ENCODE measurements at regions not wholly inside any gene's neighbourhood (a gene's known extent, or its start where the extent isn't known, plus 50 kb on each side); places are given as distances from the start of the nearest gene placed in this dataset.

- FAIRE-seq, result no peak
- in situ Hi-C loops (cut with HindIII; ENCODE audit: extremely low pct_ligation_motif_present, low pct_unique_long_range_greater_than_20kb), result no loop called here
- intact Hi-C loops (cut with micrococcal nuclease; ENCODE audit: unreplicated experiment), result no loop called here
These were observed 497.0 kb upstream of the USP24 start for GRCh38 chr1:55712148-55712547.

More at GRCh38 chr1:55712148-55712547, 497.0 kb upstream of the USP24 start:
- no peak for TF ChIP-seq ZSCAN31 (CRISPR knock-in tag; IDR thresholded peaks at IDR 0.05; ENCODE audit: low read depth)
- no peak for TF ChIP-seq ZNF224 (CRISPR knock-in tag; IDR thresholded peaks at IDR 0.05)
- TF ChIP-seq RELA (CRISPR knock-in tag; IDR thresholded peaks at IDR 0.05), result no peak
- no peak for TF ChIP-seq ZNF567 (CRISPR knock-in tag; IDR thresholded peaks at IDR 0.05; ENCODE audit: borderline replicate concordance)
- no peak for TF ChIP-seq AHDC1 (CRISPR knock-in tag; IDR thresholded peaks at IDR 0.05; ENCODE audit: borderline replicate concordance)
- no peak for TF ChIP-seq ZBTB14 (CRISPR knock-in tag; IDR thresholded peaks at IDR 0.05)
- no peak for TF ChIP-seq ZNF670 (CRISPR knock-in tag; IDR thresholded peaks at IDR 0.05; ENCODE audit: borderline replicate concordance)
- TF ChIP-seq HOXA5 (CRISPR knock-in tag; IDR thresholded peaks at IDR 0.05), result no peak
- no peak for TF ChIP-seq ZNF383 (CRISPR knock-in tag; IDR thresholded peaks at IDR 0.05; ENCODE audit: borderline replicate concordance)
- no peak for TF ChIP-seq SNAPC5 (CRISPR knock-in tag; IDR thresholded peaks at IDR 0.05; ENCODE audit: borderline replicate concordance)
- TF ChIP-seq ZNF207 (IDR thresholded peaks at IDR 0.05; ENCODE audit: borderline replicate concordance), result no peak
- TF ChIP-seq IRX3 (CRISPR knock-in tag; IDR thresholded peaks at IDR 0.05; ENCODE audit: borderline replicate concordance, low read depth), result no peak
- no peak for TF ChIP-seq MXI1 (IDR thresholded peaks at IDR 0.05; ENCODE audit: borderline replicate concordance, low read depth, low read length)
- no peak for TF ChIP-seq ZNF691 (CRISPR knock-in tag; IDR thresholded peaks at IDR 0.05; ENCODE audit: borderline replicate concordance, low read depth)
- TF ChIP-seq ZNF3 (CRISPR knock-in tag; IDR thresholded peaks at IDR 0.05), result no peak
- no peak for TF ChIP-seq ZNF333 (CRISPR knock-in tag; IDR thresholded peaks at IDR 0.05; ENCODE audit: borderline replicate concordance)
- no peak for TF ChIP-seq NFIB (CRISPR knock-in tag; IDR thresholded peaks at IDR 0.05; ENCODE audit: borderline replicate concordance)
- Histone ChIP-seq H3K79me2 (ENCODE audit: insufficient read depth, low read length) (no peaks in the 10 kb centered on the region), H3K4me2 (ENCODE audit: low read depth, low read length) (no peak overlapping the region), H3K4me1 (ENCODE audit: insufficient read depth, low read length) (no peaks in the 10 kb centered on the region), H2AFZ (ENCODE audit: low read length) (no peak overlapping the region), H3K4me3 (replicated peaks in 1 of 3; ENCODE audit: insufficient read depth in 1 of 3, low read depth in 2 of 3, low read length in 3 of 3) (no peak overlapping the region), H3K9me3 (ENCODE audit: low read length) (no peaks in the 10 kb centered on the region), H3K9ac (ENCODE audit: insufficient read depth, low read depth, low read length) (no peak overlapping the region), H3K27me3 (ENCODE audit: control insufficient read depth in 1 of 2, insufficient read depth in 2 of 2, low read length in 2 of 2) (no peaks in the 10 kb centered on the region), H4K20me1 (ENCODE audit: insufficient read depth, low read length) (no peaks in the 10 kb centered on the region), H3K27ac (ENCODE audit: extremely low read length, insufficient read depth, low read length) (no peak overlapping the region), H3K36me3 (replicated peaks in 1 of 2; ENCODE audit: control insufficient read depth in 1 of 2, insufficient read depth in 2 of 2, low read length in 2 of 2) (no peaks in the 10 kb centered on the region)
- 46% methylated on average over 4 of the region's 6 CpGs for WGBS (ENCODE audit: low lambda C conversion rate)
- ChIA-PET POLR2A (no interaction called here), CTCF (ENCODE audit: low intra/inter-chr PET ratio, low total read pairs) (no interaction called here)
- DNase-seq (ENCODE audit: low spot score) (no peak), ATAC-seq (no peak)
- no TSS peak for BruUV-seq (replicated peaks)
